ENCODE measurements at regions not wholly inside any gene's neighbourhood (a gene's known extent, or its start where the extent isn't known, plus 50 kb on each side); places are given as distances from the start of the nearest gene placed in this dataset.

- TF ChIP-seq CTCF (IDR thresholded peaks at IDR 0.05) (no peak), POLR2AphosphoS5 (IDR thresholded peaks at IDR 0.05) (no peak), POLR2A (IDR thresholded peaks at IDR 0.05) (no peak), EP300 (IDR thresholded peaks at IDR 0.05) (no peak)
- Histone ChIP-seq H3K36me3 (no peaks in the 10 kb centered on the region), H3K9me3 (peaks cover 0 to 2% (median 0%) of the 10 kb centered on the region in 4 donors), H3K4me3 (no peak overlapping the region), H3K4me1 (peaks cover 0 to 1% (median 0%) of the 10 kb centered on the region in 4 donors), H3K27ac (no peak overlapping the region), H3K27me3 (no peaks in the 10 kb centered on the region)
- 65 to 89% methylated on average over 6 of the region's 6 CpGs for WGBS, 2 donors
- intact Hi-C loops (cut with DNase I) = no loop called here
- no peak for DNase-seq
These were observed 260.0 kb downstream of the HAPSTR1 start for GRCh38 chr16:9351440-9351839.

- DNase-seq = no peak
- Histone ChIP-seq H3K27me3 (no peaks in the 10 kb centered on the region), H3K27ac (no peak overlapping the region), H3K9me3 (peaks cover 0 to 2% (median 0%) of the 10 kb centered on the region in 4 donors), H3K4me1 (no peaks in the 10 kb centered on the region), H3K4me3 (no peak overlapping the region), H3K36me3 (no peaks in the 10 kb centered on the region)
- WGBS, 2 donors = 94% methylated on average over 1 of the region's 1 CpG
- TF ChIP-seq POLR2AphosphoS5 (IDR thresholded peaks at IDR 0.05) = no peak
- no peak for TF ChIP-seq CTCF (IDR thresholded peaks at IDR 0.05)
- TF ChIP-seq EP300 (IDR thresholded peaks at IDR 0.05) = no peak
- TF ChIP-seq POLR2A (IDR thresholded peaks at IDR 0.05) = no peak
- intact Hi-C loops (cut with DNase I) = no loop called here
These were observed 260.5 kb downstream of the HAPSTR1 start for GRCh38 chr16:9351841-9352434.

GRCh38 chr16:9357829-9358228 is 266.4 kb downstream of the HAPSTR1 start:
- Histone ChIP-seq H3K36me3 (no peaks in the 10 kb centered on the region), H3K9me3 (no peaks in the 10 kb centered on the region), H3K27me3 (no peaks in the 10 kb centered on the region), H3K4me1 (no peaks in the 10 kb centered on the region), H3K27ac (no peak overlapping the region), H3K4me3 (no peak overlapping the region)
- no peak for DNase-seq
- intact Hi-C loops (cut with DNase I) = no loop called here
- TF ChIP-seq CTCF (IDR thresholded peaks at IDR 0.05) (no peak), POLR2AphosphoS5 (IDR thresholded peaks at IDR 0.05) (no peak)
- 85 to 90% methylated on average over 2 of the region's 2 CpGs for WGBS, 2 donors

GRCh38 chr16:9360075-9360474 is 268.6 kb downstream of the HAPSTR1 start:
- intact Hi-C loops (cut with DNase I) = no loop called here
- WGBS, 2 donors = 79 to 92% methylated on average over 7 of the region's 7 CpGs
- H3K4me1 ChIP-seq = peaks cover 0 to 9% (median 5%) of the 10 kb centered on the region in 4 donors
- H3K4me3 ChIP-seq = no peak overlapping the region
- no peak overlapping the region for H3K27ac ChIP-seq
- no peak for DNase-seq
- TF ChIP-seq POLR2AphosphoS5 (IDR thresholded peaks at IDR 0.05) (no peak), CTCF (IDR thresholded peaks at IDR 0.05) (no peak), POLR2A (IDR thresholded peaks at IDR 0.05) (no peak), EP300 (IDR thresholded peaks at IDR 0.05) (no peak)
- H3K36me3 ChIP-seq = no peaks in the 10 kb centered on the region
- no peaks in the 10 kb centered on the region for H3K9me3 ChIP-seq
- no peaks in the 10 kb centered on the region for H3K27me3 ChIP-seq

DNA sequence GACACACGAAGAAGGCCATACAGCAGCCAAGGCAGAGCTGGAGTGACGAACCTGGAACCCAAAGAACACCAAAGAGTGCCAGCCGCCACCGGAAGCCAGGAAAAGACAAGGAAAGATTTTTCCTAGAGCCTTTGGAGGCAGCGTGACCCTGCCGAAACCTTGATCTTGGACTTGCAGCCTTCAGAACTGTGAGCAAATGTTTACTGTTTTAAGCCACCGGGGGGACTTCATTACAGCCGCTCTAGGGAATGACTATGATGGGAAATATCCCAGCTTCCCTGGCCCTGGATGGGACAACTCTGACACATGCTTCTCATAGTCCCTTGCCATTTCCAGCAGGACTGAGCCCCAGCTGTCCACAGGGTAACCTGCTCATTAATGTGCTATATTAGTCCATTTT is 270.6 kb downstream of the HAPSTR1 start:
- 91 to 92% methylated on average over 8 of the region's 8 CpGs for WGBS, 2 donors

More for the DNA sequence above, 270.6 kb downstream of the HAPSTR1 start:
- Histone ChIP-seq H3K9me3 (no peaks in the 10 kb centered on the region), H3K27ac (no peak overlapping the region), H3K27me3 (no peaks in the 10 kb centered on the region), H3K4me1 (peaks cover 0 to 10% (median 7%) of the 10 kb centered on the region in 4 donors), H3K36me3 (no peaks in the 10 kb centered on the region), H3K4me3 (no peak overlapping the region)
- intact Hi-C loops (cut with DNase I) = no loop called here
- TF ChIP-seq EP300 (IDR thresholded peaks at IDR 0.05) (no peak), POLR2AphosphoS5 (IDR thresholded peaks at IDR 0.05) (no peak), CTCF (IDR thresholded peaks at IDR 0.05) (no peak), POLR2A (IDR thresholded peaks at IDR 0.05) (no peak)
- DNase-seq = no peak

All from sigmoid colon (tissue), 6 donors.